ENCODE measurements at regions not wholly inside any gene's neighbourhood (a gene's known extent, or its start where the extent isn't known, plus 50 kb on each side); places are given as distances from the start of the nearest gene placed in this dataset.
A peak's percentile ranks its signal among the peaks of the same experiment; 100 is the strongest.

DNA sequence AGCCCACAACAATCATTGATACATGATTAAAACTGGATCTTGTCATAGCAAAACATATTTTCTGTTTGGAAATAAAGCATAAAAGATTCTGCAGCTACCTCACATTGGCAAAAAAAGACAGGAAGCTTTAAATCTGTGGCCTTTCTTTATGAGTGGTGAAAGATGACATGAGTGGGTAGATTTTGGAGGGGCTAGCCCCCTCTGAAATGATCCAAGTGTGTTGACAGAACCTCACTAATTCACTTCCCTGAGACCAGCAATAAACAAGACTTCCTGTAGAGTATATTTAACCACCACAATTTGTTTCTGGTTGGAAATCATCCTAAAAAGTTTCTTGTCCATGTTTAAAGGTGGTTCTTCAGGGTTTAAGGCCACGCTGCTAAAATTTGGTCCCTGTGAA, 530.8 kb downstream of the SPATA31D1 start:
- Mint-ChIP-seq H3K9me3 (no peaks in the 10 kb centered on the region), H3K27me3 (ENCODE audit: insufficient read depth) (no peaks in the 10 kb centered on the region), H3K4me3 (no peak overlapping the region), H3K4me1 (no peaks in the 10 kb centered on the region), H3K27ac (no peak overlapping the region), H3K36me3 (ENCODE audit: low read depth) (no peaks in the 10 kb centered on the region)
- Histone ChIP-seq H3K4me1 (ENCODE audit: control insufficient read depth, insufficient read depth, low read length) (no peaks in the 10 kb centered on the region), H3K9ac (ENCODE audit: extremely low read depth, low read length, poor library complexity, severe bottlenecking) (no peak overlapping the region), H3K27ac (ENCODE audit: low read depth, low read length) (no peak overlapping the region), H3K9me3 (ENCODE audit: control insufficient read depth, low read length) (no peaks in the 10 kb centered on the region), H3K27me3 (ENCODE audit: control insufficient read depth, insufficient read depth, low read length, poor library complexity, severe bottlenecking) (peaks cover 4% of the 10 kb centered on the region), H3K36me3 (ENCODE audit: control insufficient read depth, insufficient read depth, low read length) (no peaks in the 10 kb centered on the region), H3K4me3 (ENCODE audit: low read length) (no peak overlapping the region)
- WGBS, 2 experiments (ENCODE audit: insufficient coverage in 1 of 2, insufficient read length in 1 of 2), result 83 to 100% methylated on average over 1 of the region's 1 CpG
- TF ChIP-seq, protein P1, sequence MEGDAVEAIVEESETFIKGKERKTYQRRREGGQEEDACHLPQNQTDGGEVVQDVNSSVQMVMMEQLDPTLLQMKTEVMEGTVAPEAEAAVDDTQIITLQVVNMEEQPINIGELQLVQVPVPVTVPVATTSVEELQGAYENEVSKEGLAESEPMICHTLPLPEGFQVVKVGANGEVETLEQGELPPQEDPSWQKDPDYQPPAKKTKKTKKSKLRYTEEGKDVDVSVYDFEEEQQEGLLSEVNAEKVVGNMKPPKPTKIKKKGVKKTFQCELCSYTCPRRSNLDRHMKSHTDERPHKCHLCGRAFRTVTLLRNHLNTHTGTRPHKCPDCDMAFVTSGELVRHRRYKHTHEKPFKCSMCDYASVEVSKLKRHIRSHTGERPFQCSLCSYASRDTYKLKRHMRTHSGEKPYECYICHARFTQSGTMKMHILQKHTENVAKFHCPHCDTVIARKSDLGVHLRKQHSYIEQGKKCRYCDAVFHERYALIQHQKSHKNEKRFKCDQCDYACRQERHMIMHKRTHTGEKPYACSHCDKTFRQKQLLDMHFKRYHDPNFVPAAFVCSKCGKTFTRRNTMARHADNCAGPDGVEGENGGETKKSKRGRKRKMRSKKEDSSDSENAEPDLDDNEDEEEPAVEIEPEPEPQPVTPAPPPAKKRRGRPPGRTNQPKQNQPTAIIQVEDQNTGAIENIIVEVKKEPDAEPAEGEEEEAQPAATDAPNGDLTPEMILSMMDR (conservative IDR thresholded peaks at IDR 0.05), result no peak
- DNase-seq, result no peak

DNA sequence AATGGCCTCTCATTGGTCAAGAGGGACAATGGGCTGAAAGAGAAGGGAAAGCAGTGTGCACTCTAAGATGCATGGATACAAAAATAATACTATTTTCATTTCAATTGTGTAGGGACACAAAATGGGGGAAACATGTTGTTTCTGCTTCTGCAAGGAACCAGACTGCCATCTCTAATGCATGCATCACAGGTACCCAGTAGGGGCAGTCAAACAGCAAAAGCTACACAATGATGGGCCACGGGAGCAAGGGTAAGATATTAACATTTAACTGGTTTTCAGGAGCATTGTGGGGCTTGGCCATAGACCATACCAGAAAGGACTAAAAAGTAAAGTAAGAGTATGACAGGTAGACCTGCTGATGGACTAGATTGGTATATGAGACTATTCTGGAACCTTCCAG, 535.8 kb downstream of the SPATA31D1 start:
- Histone ChIP-seq H3K27me3 (ENCODE audit: control insufficient read depth, insufficient read depth, low read length, poor library complexity, severe bottlenecking) (no peaks in the 10 kb centered on the region), H3K4me3 (ENCODE audit: low read length) (no peak overlapping the region), H3K27ac (ENCODE audit: low read depth, low read length) (no peak overlapping the region), H3K4me1 (ENCODE audit: control insufficient read depth, insufficient read depth, low read length) (no peaks in the 10 kb centered on the region), H3K9ac (ENCODE audit: extremely low read depth, low read length, poor library complexity, severe bottlenecking) (no peak overlapping the region), H3K9me3 (ENCODE audit: control insufficient read depth, low read length) (peaks cover 22% of the 10 kb centered on the region), H3K36me3 (ENCODE audit: control insufficient read depth, insufficient read depth, low read length) (no peaks in the 10 kb centered on the region)
- no peaks in the 10 kb centered on the region for H3K4me1 Mint-ChIP-seq
- DNase-seq, result no peak
- H3K36me3 Mint-ChIP-seq (ENCODE audit: low read depth), result no peaks in the 10 kb centered on the region
- H3K4me3 Mint-ChIP-seq, result no peak overlapping the region
- WGBS, 2 experiments (ENCODE audit: insufficient coverage in 1 of 2, insufficient read length in 1 of 2), result 97% methylated on average over 1 of the region's 1 CpG; no CpG with 5 or more reads in 1 of the 2 experiments
- peaks cover 4% of the 10 kb centered on the region for H3K27me3 Mint-ChIP-seq (ENCODE audit: insufficient read depth)
- H3K27ac Mint-ChIP-seq, result no peak overlapping the region
- TF ChIP-seq, protein P1 (conservative IDR thresholded peaks at IDR 0.05), result peak; percentile 66
- H3K9me3 Mint-ChIP-seq, result peaks cover 19% of the 10 kb centered on the region

DNA sequence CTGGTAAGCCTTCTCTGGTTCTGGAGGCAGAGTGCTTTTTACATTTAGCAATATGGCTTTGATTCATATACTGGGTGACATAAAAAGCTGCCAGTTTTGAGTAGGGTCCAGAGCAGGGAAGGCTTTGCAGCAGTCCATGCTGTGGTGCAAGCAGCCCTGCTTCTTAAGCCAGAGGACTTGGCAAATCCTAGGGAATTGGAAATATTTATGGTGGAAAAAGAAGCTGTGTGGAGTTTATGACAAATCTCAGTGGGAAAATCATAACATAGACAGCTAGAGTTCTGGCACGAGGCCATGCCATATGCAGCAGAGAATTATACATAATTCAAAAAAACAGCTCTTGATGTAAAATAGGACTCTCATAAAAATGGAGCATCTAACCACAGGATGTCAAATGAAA, 536.4 kb downstream of the RASEF start:
- H3K9ac ChIP-seq (ENCODE audit: extremely low read depth, low read length, poor library complexity, severe bottlenecking), result no peak overlapping the region
- H3K36me3 ChIP-seq (ENCODE audit: control insufficient read depth, insufficient read depth, low read length), result no peaks in the 10 kb centered on the region
- Mint-ChIP-seq H3K27me3 (ENCODE audit: insufficient read depth) (peaks cover 4% of the 10 kb centered on the region), H3K9me3 (peaks cover 19% of the 10 kb centered on the region), H3K4me3 (no peak overlapping the region), H3K4me1 (peaks cover under 1% of the 10 kb centered on the region), H3K27ac (no peak overlapping the region), H3K36me3 (ENCODE audit: low read depth) (no peaks in the 10 kb centered on the region)
- 85% methylated on average over 1 of the region's 1 CpG; no CpG with 5 or more reads in 1 of the 2 experiments for WGBS, 2 experiments (ENCODE audit: insufficient coverage in 1 of 2, insufficient read length in 1 of 2)
- TF ChIP-seq, protein P1 (conservative IDR thresholded peaks at IDR 0.05), result no peak
- H3K27me3 ChIP-seq (ENCODE audit: control insufficient read depth, insufficient read depth, low read length, poor library complexity, severe bottlenecking), result no peaks in the 10 kb centered on the region
- peaks cover 22% of the 10 kb centered on the region for H3K9me3 ChIP-seq (ENCODE audit: control insufficient read depth, low read length)
- no peaks in the 10 kb centered on the region for H3K4me1 ChIP-seq (ENCODE audit: control insufficient read depth, insufficient read depth, low read length)
- H3K27ac ChIP-seq (ENCODE audit: low read depth, low read length), result no peak overlapping the region
- no peak overlapping the region for H3K4me3 ChIP-seq (ENCODE audit: low read length)
- DNase-seq, result no peak
